ENCODE measurements at regions not wholly inside any gene's neighbourhood (a gene's known extent, or its start where the extent isn't known, plus 50 kb on each side); places are given as distances from the start of the nearest gene placed in this dataset.

DNA sequence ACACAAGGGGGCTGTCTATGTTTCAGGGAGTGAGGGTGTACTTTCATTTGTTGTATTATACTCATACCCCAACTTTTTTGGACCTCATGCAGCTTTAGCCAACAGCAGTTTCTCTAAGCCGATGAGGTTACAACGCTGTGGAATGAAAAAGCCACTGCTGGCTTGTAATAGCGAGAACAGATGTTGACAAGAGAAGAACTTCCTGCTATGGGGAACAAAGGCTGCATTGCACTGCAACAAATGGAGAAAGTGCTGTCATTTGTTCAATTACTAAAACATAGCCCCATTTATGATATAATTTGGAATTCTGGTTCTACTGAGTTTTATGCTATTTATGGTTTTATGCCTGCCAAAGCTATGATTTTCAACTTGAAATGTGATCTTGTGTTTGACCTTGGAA, 104.2 kb upstream of the TMEM72 start (continued):
- TF ChIP-seq, protein P1, sequence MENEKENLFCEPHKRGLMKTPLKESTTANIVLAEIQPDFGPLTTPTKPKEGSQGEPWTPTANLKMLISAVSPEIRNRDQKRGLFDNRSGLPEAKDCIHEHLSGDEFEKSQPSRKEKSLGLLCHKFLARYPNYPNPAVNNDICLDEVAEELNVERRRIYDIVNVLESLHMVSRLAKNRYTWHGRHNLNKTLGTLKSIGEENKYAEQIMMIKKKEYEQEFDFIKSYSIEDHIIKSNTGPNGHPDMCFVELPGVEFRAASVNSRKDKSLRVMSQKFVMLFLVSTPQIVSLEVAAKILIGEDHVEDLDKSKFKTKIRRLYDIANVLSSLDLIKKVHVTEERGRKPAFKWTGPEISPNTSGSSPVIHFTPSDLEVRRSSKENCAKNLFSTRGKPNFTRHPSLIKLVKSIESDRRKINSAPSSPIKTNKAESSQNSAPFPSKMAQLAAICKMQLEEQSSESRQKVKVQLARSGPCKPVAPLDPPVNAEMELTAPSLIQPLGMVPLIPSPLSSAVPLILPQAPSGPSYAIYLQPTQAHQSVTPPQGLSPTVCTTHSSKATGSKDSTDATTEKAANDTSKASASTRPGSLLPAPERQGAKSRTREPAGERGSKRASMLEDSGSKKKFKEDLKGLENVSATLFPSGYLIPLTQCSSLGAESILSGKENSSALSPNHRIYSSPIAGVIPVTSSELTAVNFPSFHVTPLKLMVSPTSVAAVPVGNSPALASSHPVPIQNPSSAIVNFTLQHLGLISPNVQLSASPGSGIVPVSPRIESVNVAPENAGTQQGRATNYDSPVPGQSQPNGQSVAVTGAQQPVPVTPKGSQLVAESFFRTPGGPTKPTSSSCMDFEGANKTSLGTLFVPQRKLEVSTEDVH (IDR thresholded peaks at IDR 0.05; ENCODE audit: low read depth, partially characterized antibody), result no peak
- no peak for TF ChIP-seq ZC3H11A (IDR thresholded peaks at IDR 0.05; ENCODE audit: low read depth, low read length)
- TF ChIP-seq, protein P2, sequence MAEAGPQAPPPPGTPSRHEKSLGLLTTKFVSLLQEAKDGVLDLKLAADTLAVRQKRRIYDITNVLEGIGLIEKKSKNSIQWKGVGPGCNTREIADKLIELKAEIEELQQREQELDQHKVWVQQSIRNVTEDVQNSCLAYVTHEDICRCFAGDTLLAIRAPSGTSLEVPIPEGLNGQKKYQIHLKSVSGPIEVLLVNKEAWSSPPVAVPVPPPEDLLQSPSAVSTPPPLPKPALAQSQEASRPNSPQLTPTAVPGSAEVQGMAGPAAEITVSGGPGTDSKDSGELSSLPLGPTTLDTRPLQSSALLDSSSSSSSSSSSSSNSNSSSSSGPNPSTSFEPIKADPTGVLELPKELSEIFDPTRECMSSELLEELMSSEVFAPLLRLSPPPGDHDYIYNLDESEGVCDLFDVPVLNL (CRISPR knock-in tag; IDR thresholded peaks at IDR 0.05; ENCODE audit: low read depth), result no peak
- TF ChIP-seq, protein P3, sequence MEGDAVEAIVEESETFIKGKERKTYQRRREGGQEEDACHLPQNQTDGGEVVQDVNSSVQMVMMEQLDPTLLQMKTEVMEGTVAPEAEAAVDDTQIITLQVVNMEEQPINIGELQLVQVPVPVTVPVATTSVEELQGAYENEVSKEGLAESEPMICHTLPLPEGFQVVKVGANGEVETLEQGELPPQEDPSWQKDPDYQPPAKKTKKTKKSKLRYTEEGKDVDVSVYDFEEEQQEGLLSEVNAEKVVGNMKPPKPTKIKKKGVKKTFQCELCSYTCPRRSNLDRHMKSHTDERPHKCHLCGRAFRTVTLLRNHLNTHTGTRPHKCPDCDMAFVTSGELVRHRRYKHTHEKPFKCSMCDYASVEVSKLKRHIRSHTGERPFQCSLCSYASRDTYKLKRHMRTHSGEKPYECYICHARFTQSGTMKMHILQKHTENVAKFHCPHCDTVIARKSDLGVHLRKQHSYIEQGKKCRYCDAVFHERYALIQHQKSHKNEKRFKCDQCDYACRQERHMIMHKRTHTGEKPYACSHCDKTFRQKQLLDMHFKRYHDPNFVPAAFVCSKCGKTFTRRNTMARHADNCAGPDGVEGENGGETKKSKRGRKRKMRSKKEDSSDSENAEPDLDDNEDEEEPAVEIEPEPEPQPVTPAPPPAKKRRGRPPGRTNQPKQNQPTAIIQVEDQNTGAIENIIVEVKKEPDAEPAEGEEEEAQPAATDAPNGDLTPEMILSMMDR (IDR thresholded peaks at IDR 0.05 in 2 of 3, conservative IDR thresholded peaks at IDR 0.05 in 1 of 3; ENCODE audit: insufficient read depth in 2 of 3, low read depth in 1 of 3, low read length in 3 of 3), result no peak

GRCh38 chr10:44807451-44807850, 103.7 kb upstream of the TMEM72 start:
- Histone ChIP-seq H3K4me2 (ENCODE audit: insufficient read depth, low read length) (no peak overlapping the region), H3K9ac (ENCODE audit: insufficient read depth in 1 of 2, low read depth in 2 of 2, low read length in 2 of 2) (no peak overlapping the region), H3K4me3 (no peak overlapping the region), H3K9me3 (replicated peaks; ENCODE audit: control insufficient read depth, insufficient read depth, low read depth, low read length) (no peaks in the 10 kb centered on the region), H2AFZ (ENCODE audit: low read depth, low read length) (no peak overlapping the region), H3K79me2 (ENCODE audit: control insufficient read depth, insufficient read depth, low read length) (no peaks in the 10 kb centered on the region), H3K27ac (ENCODE audit: extremely low read depth, low read depth, low read length) (no peak overlapping the region), H3K27me3 (ENCODE audit: control insufficient read depth in 2 of 2, insufficient read depth in 2 of 2, low read length in 2 of 2) (peaks cover 0 to 3% of the 10 kb centered on the region in 2 experiments; a peak in 1 of 5 replicates), H3K4me1 (replicated peaks in 1 of 2; ENCODE audit: control insufficient read depth in 2 of 2, insufficient read depth in 2 of 2, low read length in 2 of 2) (no peaks in the 10 kb centered on the region), H3K9me1 (ENCODE audit: control insufficient read depth, insufficient read depth, low read length) (no peaks in the 10 kb centered on the region), H3K36me3 (ENCODE audit: control insufficient read depth, insufficient read depth, low read length) (no peaks in the 10 kb centered on the region), H4K20me1 (replicated peaks; ENCODE audit: control insufficient read depth, insufficient read depth, low read length) (no peaks in the 10 kb centered on the region)
- BruUV-seq (replicated peaks), result no TSS peak
- no peak for ATAC-seq
- TF ChIP-seq ZZZ3 (IDR thresholded peaks at IDR 0.05) (no peak), HSF4 (CRISPR knock-in tag; IDR thresholded peaks at IDR 0.05; ENCODE audit: borderline replicate concordance) (no peak), MBD1 (CRISPR knock-in tag; IDR thresholded peaks at IDR 0.05) (no peak)
- in situ Hi-C loops (cut with MboI), result no loop called here
- DNase-seq (ENCODE audit: extremely low read depth in 1 of 4, low spot score in 3 of 4), result no peak
- POLR2A ChIA-PET, result interaction anchor here (1.1 kb wide), 1 partner anchor 12 kb away, joined by 5 read pairs; no protein-coding TSS in a partner anchor
- intact Hi-C loops (cut with micrococcal nuclease), result no loop called here
- FAIRE-seq, result no peak
- CTCF ChIA-PET (ENCODE audit: low intra/inter-chr PET ratio), result no interaction called here

Measured in K562 (cell line).